Thyroid gland (tissue), 4 donors: ENCODE measurements at regions not wholly inside any gene's neighbourhood (a gene's known extent, or its start where the extent isn't known, plus 50 kb on each side); places are given as distances from the start of the nearest gene placed in this dataset.

Experiments used
- POLR2A ChIP-seq, 2 donors: fragments of 450-650 bp; IDR thresholded peaks; one replicate each; pipeline ENCODE4 v1.6.1; 2017; ENCODE audit warnings: antibody characterized with exemption in 2 of 2, mild to moderate bottlenecking in 2 of 2, moderate library complexity in 1 of 2
- TF ChIP-seq, protein P1 (sequence below), 6 experiments: fragments of 200-600 bp in 3 of 6; fragments of 450-650 bp in 3 of 6; sonication (generic) in 3 of 6; IDR thresholded peaks; one replicate each; pipeline ENCODE4 v1.5.1; 2016 to 2019; ENCODE audit warnings: antibody characterized with exemption in 6 of 6, mild to moderate bottlenecking in 2 of 6, inconsistent platforms in 1 of 6, moderate library complexity in 1 of 6

DNA sequence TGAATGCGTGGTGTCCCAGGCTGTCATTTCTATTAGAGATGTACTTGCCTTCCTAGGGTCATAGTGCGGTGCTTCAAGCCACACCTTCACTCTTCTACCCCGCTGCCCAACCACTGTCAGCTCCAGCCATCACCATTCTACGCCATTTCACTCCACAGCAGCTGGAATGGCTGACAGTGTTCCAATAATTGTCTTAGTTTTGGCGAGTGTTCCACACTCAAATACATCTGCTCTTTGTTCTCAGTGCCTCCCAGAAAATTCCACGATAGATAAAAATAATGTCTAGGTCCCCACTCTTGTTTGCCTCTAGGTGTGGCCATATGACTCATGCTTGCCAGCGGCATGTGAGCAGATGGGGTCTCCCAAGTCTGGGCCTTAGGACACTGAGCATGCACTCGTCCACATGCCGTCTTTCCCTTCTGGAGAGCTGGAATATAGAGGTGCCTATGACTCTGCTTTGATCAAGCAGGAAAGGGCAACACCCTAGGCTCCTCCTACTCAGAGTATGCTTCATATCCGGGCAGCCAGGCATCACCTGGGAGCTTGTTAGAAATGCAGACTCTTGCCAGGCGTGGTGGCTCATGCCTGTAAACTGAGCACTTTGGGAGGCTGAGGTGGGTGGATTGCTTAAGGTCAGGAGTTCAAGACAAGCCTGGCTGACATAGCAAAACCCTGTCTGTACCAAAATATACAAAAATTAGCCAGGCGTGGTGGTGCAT is 163.0 kb downstream of the BRMS1L start:
- TF ChIP-seq, protein P1, sequence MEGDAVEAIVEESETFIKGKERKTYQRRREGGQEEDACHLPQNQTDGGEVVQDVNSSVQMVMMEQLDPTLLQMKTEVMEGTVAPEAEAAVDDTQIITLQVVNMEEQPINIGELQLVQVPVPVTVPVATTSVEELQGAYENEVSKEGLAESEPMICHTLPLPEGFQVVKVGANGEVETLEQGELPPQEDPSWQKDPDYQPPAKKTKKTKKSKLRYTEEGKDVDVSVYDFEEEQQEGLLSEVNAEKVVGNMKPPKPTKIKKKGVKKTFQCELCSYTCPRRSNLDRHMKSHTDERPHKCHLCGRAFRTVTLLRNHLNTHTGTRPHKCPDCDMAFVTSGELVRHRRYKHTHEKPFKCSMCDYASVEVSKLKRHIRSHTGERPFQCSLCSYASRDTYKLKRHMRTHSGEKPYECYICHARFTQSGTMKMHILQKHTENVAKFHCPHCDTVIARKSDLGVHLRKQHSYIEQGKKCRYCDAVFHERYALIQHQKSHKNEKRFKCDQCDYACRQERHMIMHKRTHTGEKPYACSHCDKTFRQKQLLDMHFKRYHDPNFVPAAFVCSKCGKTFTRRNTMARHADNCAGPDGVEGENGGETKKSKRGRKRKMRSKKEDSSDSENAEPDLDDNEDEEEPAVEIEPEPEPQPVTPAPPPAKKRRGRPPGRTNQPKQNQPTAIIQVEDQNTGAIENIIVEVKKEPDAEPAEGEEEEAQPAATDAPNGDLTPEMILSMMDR (IDR thresholded peaks at IDR 0.05), result no peak
- no peak for TF ChIP-seq POLR2A (IDR thresholded peaks at IDR 0.05)
